ENCODE measurements at regions not wholly inside any gene's neighbourhood (a gene's known extent, or its start where the extent isn't known, plus 50 kb on each side); places are given as distances from the start of the nearest gene placed in this dataset.

DNA sequence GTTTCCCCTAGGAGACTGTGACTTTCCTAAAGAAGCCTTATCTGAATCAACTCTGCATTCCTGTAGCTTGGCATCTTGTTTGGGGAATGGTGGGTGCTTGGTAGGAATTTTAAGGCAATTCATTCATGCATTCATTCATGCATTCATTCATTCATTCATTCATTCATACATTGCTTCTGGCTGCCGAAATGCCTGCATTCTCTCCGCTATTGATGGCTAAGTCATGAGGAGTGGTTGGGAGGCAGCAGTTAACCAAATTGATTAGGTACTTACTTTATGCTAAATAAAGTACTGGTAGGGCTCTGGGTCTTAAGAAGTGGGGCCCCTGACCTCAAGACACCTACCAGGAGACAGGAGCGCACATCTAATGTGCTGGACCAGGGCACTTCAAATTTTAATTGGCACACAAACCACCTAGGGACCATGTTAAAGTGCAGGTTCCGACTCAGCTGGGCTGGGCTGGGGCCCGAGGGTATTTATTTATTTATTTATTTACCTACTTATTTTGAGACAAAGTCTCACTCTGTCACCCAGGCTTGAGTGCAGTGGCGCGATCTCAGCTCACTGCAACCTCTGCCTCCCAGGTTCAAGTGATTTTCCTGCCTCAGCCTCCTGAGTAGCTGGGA lies 127.6 kb downstream of the ANKRD60 start (continued):
- TF ChIP-seq, protein P1, sequence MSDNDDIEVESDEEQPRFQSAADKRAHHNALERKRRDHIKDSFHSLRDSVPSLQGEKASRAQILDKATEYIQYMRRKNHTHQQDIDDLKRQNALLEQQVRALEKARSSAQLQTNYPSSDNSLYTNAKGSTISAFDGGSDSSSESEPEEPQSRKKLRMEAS (IDR thresholded peaks at IDR 0.05): no peak
- TF ChIP-seq JUND (IDR thresholded peaks at IDR 0.05): no peak
- no peak for TF ChIP-seq POLR2AphosphoS5 (IDR thresholded peaks at IDR 0.05; ENCODE audit: low read depth, low read length)
- no peak for TF ChIP-seq SIN3A (IDR thresholded peaks at IDR 0.05; ENCODE audit: low read depth)
- TF ChIP-seq EZH2 (IDR thresholded peaks at IDR 0.05): no peak
- no peak for TF ChIP-seq TCF7L2 (IDR thresholded peaks at IDR 0.05; ENCODE audit: borderline replicate concordance, extremely low read depth, insufficient read depth, insufficient read length)
- no peak for TF ChIP-seq SP1 (IDR thresholded peaks at IDR 0.05; ENCODE audit: low read depth)
- no peak for TF ChIP-seq FOSL1 (IDR thresholded peaks at IDR 0.05; ENCODE audit: low read depth)
- no peak for TF ChIP-seq EGR1 (IDR thresholded peaks at IDR 0.05; ENCODE audit: low read depth)

DNA sequence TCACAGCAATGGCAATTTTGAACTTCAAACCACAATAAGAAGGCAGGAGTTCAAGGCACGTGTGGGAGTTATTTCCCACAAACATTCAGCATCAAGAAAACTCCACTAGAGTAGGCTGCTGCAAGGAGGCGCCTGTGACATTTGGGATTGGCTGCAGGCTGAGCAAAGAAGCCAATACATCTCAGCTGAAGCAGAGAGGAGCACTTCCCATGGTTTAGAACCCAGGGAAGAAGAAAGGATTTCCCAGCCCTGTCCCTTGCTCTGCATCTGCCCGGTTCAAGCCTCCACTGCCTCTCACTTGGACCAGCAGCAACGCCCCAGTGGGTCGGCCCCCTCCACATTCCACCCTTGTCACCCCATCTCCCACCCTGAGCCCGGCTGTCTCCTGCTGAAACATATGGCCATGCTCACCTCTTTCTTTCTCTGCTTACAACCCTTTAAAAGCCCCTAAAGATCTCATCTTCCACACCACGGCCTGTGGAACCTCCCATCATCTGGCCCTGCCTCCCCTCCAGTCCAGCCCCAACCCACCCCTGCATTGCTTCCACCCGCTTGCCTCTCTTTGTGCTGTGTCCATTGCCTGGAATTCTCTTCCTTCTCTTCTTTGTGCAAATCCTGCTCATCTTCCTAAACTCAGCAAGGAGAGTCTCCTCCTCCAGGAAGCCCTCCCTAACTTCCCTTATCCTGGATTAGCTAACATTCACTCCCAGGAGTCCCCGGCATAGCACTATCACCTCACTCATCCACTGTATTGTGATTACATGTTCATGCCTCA lies 128.3 kb downstream of the ANKRD60 start:
- no peaks in the 10 kb centered on the region for H4K20me1 ChIP-seq (ENCODE audit: insufficient read depth)
- no peak overlapping the region for H2AFZ ChIP-seq (ENCODE audit: low read depth, low read length, poor library complexity, severe bottlenecking)
- ChIA-PET RAD21 (ENCODE audit: low non-redundant PET in 1 of 2, low total read pairs in 2 of 2, uncharacterized antibody in 2 of 2, unreplicated experiment in 2 of 2) (no interaction called here), POLR2A (no interaction called here), CTCF (interaction anchor here (1.6 kb wide), 1 partner anchor 13 kb away, joined by 4 read pairs; no protein-coding TSS in a partner anchor)
- H3K79me2 ChIP-seq (ENCODE audit: insufficient read depth, low read length): no peaks in the 10 kb centered on the region
- H3K27ac ChIP-seq (ENCODE audit: low read depth, low read length): no peak overlapping the region
- H3K9me3 ChIP-seq (ENCODE audit: control insufficient read depth in 1 of 2, insufficient read depth in 1 of 2, low read depth in 1 of 2, low read length in 2 of 2): no peaks in the 10 kb centered on the region
- H3K4me1 ChIP-seq (ENCODE audit: control insufficient read depth in 1 of 2, insufficient read depth in 2 of 2, low read length in 2 of 2): no peaks in the 10 kb centered on the region
- no peaks in the 10 kb centered on the region for H3K9me2 ChIP-seq (ENCODE audit: insufficient read depth)
- no peak overlapping the region for H3K4me2 ChIP-seq (ENCODE audit: low read length)
- H3K36me3 ChIP-seq (ENCODE audit: control insufficient read depth in 1 of 2, insufficient read depth in 2 of 2, low read length in 2 of 2): no peaks in the 10 kb centered on the region
- no peak overlapping the region for H3K4me3 ChIP-seq (replicated peaks in 1 of 2; ENCODE audit: low read depth in 1 of 2, low read length in 2 of 2)
- ATAC-seq (no peak), DNase-seq (ENCODE audit: low read depth, low spot score) (no peak)
- no peak overlapping the region for H3K9ac ChIP-seq (ENCODE audit: low read length)
- no peak for TF ChIP-seq ZFX (IDR thresholded peaks at IDR 0.05)
- peaks cover 53% of the 10 kb centered on the region for H3K27me3 ChIP-seq (ENCODE audit: insufficient read depth, low read length)
- intact Hi-C loops (cut with micrococcal nuclease): no loop called here
- BruUV-seq (replicated peaks): no TSS peak

Measured in HCT116 (cell line).